HepG2 (cell line): ENCODE measurements at regions not wholly inside any gene's neighbourhood (a gene's known extent, or its start where the extent isn't known, plus 50 kb on each side); places are given as distances from the start of the nearest gene placed in this dataset.

Source experiments
- ATAC-seq: fragments of 200-7000 bp; cut with Tn5 transposase; 3 replicates; pipeline ENCODE4 v1.9.1; 2020; ENCODE audit warnings: mild to moderate bottlenecking, moderate library complexity
- BruUV-seq: library from RNA; stranded (reverse); fragments of 400-500 nt; replicated peaks from 2 replicates; lab custom pipeline; 2021; lab: Mats Ljungman, UMichigan
- CTCF ChIA-PET: fragments of 300-600 bp; formaldehyde crosslinking; extraction: SDS; loops from one replicate; lab custom pipeline; 2021; ENCODE audit warnings: low total read pairs, inconsistent platforms, low intra/inter-chr PET ratio; lab: Yijun Ruan, JAX
- POLR2A ChIA-PET: fragments of 350-600 bp; sonication (Branson Sonifier 250); formaldehyde crosslinking; loops from one replicate; lab custom pipeline; 2020; ENCODE audit warnings: antibody characterized with exemption, inconsistent platforms; lab: Yijun Ruan, JAX
- DNase-seq: peaks from one replicate; pipeline ENCODE4 v3.0.0-alpha.2; 2015; ENCODE audit warnings: low spot score
- FAIRE-seq: peaks from 3 replicates; lab custom pipeline; 2011; peaks lifted over from hg19 to GRCh38; lab: Jason Lieb, UNC
- H2AFZ ChIP-seq: one replicate; pipeline ENCODE4 v1.6.1; 2011; ENCODE audit warnings: low read length, inconsistent platforms
- H3K27ac ChIP-seq: fragments of 300-600 bp; 3 replicates; pipeline ENCODE4 v1.8.0; 2011; ENCODE audit warnings: mixed run types, mild to moderate bottlenecking, mixed read lengths, low read length, inconsistent platforms; ENCODE audit not compliant: insufficient read depth; ENCODE audit errors: extremely low read length
- H3K27me3 ChIP-seq, 2 experiments: fragments of 200-600 bp in 1 of 2; 2 replicates in 1 of 2; 3 replicates in 1 of 2; pipeline versions ENCODE4 v1.6.0 to v1.8.0; 2011; ENCODE audit warnings: low read length in 2 of 2, mild to moderate bottlenecking in 2 of 2, moderate library complexity in 2 of 2, inconsistent platforms in 1 of 2; ENCODE audit not compliant: insufficient read depth in 2 of 2, control insufficient read depth in 1 of 2
- H3K36me3 ChIP-seq, 2 experiments: fragments of 200-600 bp in 1 of 2; replicated peaks in 1 of 2; 2 replicates in 1 of 2; 3 replicates in 1 of 2; pipeline versions ENCODE4 v1.5.1 to v1.8.0; 2011; ENCODE audit warnings: low read length in 2 of 2, inconsistent platforms in 1 of 2; ENCODE audit not compliant: insufficient read depth in 2 of 2, control insufficient read depth in 1 of 2
- H3K4me1 ChIP-seq: 2 replicates; pipeline ENCODE4 v1.5.1; 2012; ENCODE audit warnings: low read length, inconsistent platforms; ENCODE audit not compliant: insufficient read depth
- H3K4me2 ChIP-seq: 2 replicates; pipeline ENCODE4 v1.6.0; 2011; ENCODE audit warnings: low read depth, low read length, inconsistent platforms
- H3K4me3 ChIP-seq, 3 experiments: fragments of 200-600 bp in 1 of 3; sonication (generic), shearing (Covaris generic) in 1 of 3; replicated peaks in 1 of 3; 2 replicates each; pipeline ENCODE4 v1.5.1; 2011 to 2016; ENCODE audit warnings: low read length in 3 of 3, inconsistent platforms in 2 of 3, low read depth in 2 of 3, mild to moderate bottlenecking in 2 of 3, control low read depth in 1 of 3, mixed read lengths in 1 of 3; ENCODE audit not compliant: insufficient read depth in 1 of 3
- H3K79me2 ChIP-seq: one replicate; pipeline ENCODE4 v1.6.1; 2011; ENCODE audit warnings: low read length, inconsistent platforms; ENCODE audit not compliant: insufficient read depth
- H3K9ac ChIP-seq: 2 replicates; pipeline ENCODE4 v1.6.0; 2011; ENCODE audit warnings: mild to moderate bottlenecking, low read depth, low read length, inconsistent platforms; ENCODE audit not compliant: insufficient read depth
- H3K9me3 ChIP-seq: 2 replicates; pipeline ENCODE4 v1.5.1; 2012; ENCODE audit warnings: mild to moderate bottlenecking, low read length
- H4K20me1 ChIP-seq: 2 replicates; pipeline ENCODE4 v1.6.0; 2011; ENCODE audit warnings: inconsistent platforms, mild to moderate bottlenecking, low read length, moderate library complexity; ENCODE audit not compliant: insufficient read depth
- NBN ChIP-seq: fragments of 450-650 bp; conservative IDR thresholded peaks from 2 replicates; pipeline ENCODE4 v1.6.1; 2017
- NFKBIZ ChIP-seq: IDR thresholded peaks from 2 replicates; pipeline ENCODE4 v1.6.1; 2018; ENCODE audit warnings: missing genetic modification reagents, missing compliant biosample characterization
- NR3C1 ChIP-seq: sonication (generic); formaldehyde crosslinking; IDR thresholded peaks from 2 replicates; pipeline ENCODE4 v1.4.0; 2020; ENCODE audit warnings: missing genetic modification reagents
- SATB2 ChIP-seq: sonication (generic); formaldehyde crosslinking; IDR thresholded peaks from 2 replicates; pipeline ENCODE4 v1.5.0; 2020; ENCODE audit warnings: missing genetic modification reagents
- ZFP36L1 ChIP-seq: sonication (generic); formaldehyde crosslinking; IDR thresholded peaks from 2 replicates; pipeline ENCODE4 v1.8.0; 2022; ENCODE audit warnings: mild to moderate bottlenecking, missing genetic modification reagents, moderate library complexity
- ZNF687 ChIP-seq: sonication (generic); formaldehyde crosslinking; IDR thresholded peaks from 2 replicates; pipeline ENCODE4 v1.5.1; 2020; ENCODE audit warnings: mild to moderate bottlenecking, missing genetic modification reagents, moderate library complexity
- ZNF7 ChIP-seq: IDR thresholded peaks from 2 replicates; pipeline ENCODE4 v1.6.1; 2016; ENCODE audit warnings: missing biosample characterization, missing genetic modification reagents
- WGBS: methylation state at CpG from one replicate; pipeline ENCODE4 v1.1.6; 2017; ENCODE audit warnings: low lambda C conversion rate; 5-methylcytosine and 5-hydroxymethylcytosine counted together
- in situ Hi-C: cut with HindIII; loops from 2 replicates; pipeline ENCODE4 v1.10.0; 2017; ENCODE audit warnings: low pct_unique_long_range_greater_than_20kb; ENCODE audit not compliant: extremely low pct_ligation_motif_present
- intact Hi-C: fragments of 100-400 bp; cut with micrococcal nuclease; formaldehyde crosslinking; loops from one replicate; pipeline ENCODE4 v1.10.0; 2022; ENCODE audit not compliant: unreplicated experiment
- TF ChIP-seq, protein P1 (sequence below): IDR thresholded peaks from 2 replicates; pipeline ENCODE4 v1.6.1; 2016

- H3K4me3 ChIP-seq, result no peak overlapping the region
- H2AFZ ChIP-seq, result no peak overlapping the region
- no peak overlapping the region for H3K4me2 ChIP-seq
- no peaks in the 10 kb centered on the region for H3K4me1 ChIP-seq
- ChIA-PET CTCF (no interaction called here), POLR2A (no interaction called here)
- no peak for TF ChIP-seq ZNF687 (CRISPR knock-in tag)
- no peak for TF ChIP-seq ZNF7 (CRISPR knock-in tag)
- no peak for TF ChIP-seq NFKBIZ (CRISPR knock-in tag)
- no peak for TF ChIP-seq NR3C1 (CRISPR knock-in tag)
- no peak for TF ChIP-seq NBN
- TF ChIP-seq, protein P1, sequence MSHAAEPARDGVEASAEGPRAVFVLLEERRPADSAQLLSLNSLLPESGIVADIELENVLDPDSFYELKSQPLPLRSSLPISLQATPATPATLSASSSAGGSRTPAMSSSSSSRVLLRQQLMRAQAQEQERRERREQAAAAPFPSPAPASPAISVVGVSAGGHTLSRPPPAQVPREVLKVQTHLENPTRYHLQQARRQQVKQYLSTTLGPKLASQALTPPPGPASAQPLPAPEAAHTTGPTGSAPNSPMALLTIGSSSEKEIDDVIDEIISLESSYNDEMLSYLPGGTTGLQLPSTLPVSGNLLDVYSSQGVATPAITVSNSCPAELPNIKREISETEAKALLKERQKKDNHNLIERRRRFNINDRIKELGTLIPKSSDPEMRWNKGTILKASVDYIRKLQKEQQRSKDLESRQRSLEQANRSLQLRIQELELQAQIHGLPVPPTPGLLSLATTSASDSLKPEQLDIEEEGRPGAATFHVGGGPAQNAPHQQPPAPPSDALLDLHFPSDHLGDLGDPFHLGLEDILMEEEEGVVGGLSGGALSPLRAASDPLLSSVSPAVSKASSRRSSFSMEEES (CRISPR knock-in tag), result no peak
- no peak for TF ChIP-seq ZFP36L1
- no peak for TF ChIP-seq SATB2
- DNase-seq (no peak), FAIRE-seq (no peak), ATAC-seq (no peak)
- intact Hi-C loops (no loop called here), in situ Hi-C loops (loop anchor here (10.0 kb wide), 1 partner anchor 737 kb away; no protein-coding TSS in a partner anchor)
- no peaks in the 10 kb centered on the region for H3K79me2 ChIP-seq
- H3K9ac ChIP-seq, result no peak overlapping the region
- H3K27me3 ChIP-seq, result no peaks in the 10 kb centered on the region; a peak in 1 of 5 replicates
- H4K20me1 ChIP-seq, result no peaks in the 10 kb centered on the region
- no peak overlapping the region for H3K27ac ChIP-seq
- BruUV-seq, result no TSS peak
- WGBS, result 0% methylated on average over 1 of the region's 1 CpG
- no peaks in the 10 kb centered on the region for H3K36me3 ChIP-seq
- no peaks in the 10 kb centered on the region for H3K9me3 ChIP-seq
These were observed 428.9 kb downstream of the VGLL3 start for GRCh38 chr3:86562090-86562489.
